ENCODE measurements at regions not wholly inside any gene's neighbourhood (a gene's known extent, or its start where the extent isn't known, plus 50 kb on each side); places are given as distances from the start of the nearest gene placed in this dataset.
"Not testable (repeated sequence)": the region's sequence is repeated elsewhere in the genome, so short reads cannot be mapped to it uniquely, and the experiment has no call there.

DNA sequence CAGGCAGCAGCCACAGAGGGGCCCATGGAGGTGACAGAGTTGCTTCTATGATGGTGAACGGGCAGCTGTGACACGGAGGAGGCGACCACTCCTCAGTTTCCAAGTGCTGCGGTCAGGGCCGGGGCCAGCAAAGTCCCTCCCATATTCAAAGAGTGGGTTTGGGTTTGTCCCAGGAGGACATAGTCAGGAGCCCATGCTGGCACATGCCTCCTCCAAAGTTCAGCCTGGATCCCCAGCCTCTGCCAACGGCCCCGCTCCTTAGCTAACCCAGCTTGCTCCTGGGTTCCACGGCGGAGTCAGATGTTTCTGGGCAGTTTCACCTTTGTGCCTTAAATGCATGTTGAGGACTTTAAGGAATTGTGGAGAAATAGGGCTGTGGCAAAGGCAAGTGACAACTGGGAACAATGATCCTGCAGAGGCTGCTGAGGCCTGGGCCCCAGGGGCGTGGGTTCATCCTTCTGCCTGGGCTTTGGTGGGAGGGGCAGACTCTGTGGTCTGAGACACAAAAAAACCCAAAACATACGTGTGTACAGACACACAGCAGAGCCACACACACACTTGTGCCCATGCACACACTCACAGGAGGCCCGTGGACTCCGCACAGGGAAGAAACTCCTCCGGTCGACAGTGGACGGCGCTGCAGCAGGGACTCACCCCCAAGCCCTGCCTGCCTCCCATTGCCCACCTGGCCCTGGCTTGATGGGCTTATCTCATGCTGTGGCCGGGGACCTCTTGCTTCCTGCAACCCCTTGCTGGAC is 399.4 kb downstream of the TMEM121 start:
- no peak for DNase-seq

DNA sequence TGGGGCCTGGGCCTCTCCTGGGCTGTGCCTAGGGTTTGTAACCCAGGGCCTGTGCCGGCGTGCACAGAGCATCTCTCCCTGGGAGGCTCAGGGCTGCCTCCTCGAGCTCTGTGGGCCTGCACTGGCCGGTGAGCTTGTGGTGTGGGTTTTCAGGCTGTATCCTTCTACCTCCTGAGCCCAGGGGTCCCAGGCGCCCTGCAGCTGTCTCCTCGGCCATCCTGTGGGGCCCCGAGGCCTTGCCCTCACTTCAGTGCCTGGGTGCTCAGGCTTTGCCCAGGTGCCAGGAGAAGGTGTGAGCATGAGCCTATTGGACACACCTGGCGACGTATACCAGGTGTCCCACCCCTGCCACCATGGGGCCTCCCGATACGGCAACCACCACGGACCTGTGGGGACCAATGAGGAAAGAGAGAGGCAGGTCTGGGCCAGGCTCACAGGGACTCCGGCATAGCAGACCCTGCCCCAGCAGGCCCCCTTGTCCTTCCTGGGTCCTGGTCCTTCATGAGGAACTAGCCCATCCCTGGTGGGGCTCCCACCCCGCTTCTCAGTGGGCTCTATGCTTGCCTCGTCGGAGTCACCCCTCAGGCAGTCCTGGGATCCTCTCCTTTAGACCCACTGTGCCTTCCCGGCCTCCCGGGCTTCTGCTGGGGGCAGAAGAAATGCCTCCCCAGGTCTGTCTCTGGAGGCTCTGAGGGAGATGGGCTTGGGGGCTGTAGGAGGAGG is 400.2 kb downstream of the TMEM121 start:
- no peak for DNase-seq

GRCh38 chr14:105927096-105928060 is 401.0 kb downstream of the TMEM121 start:
- no peak for DNase-seq

- DNase-seq, result not testable (repeated sequence)
These were observed 402.1 kb downstream of the TMEM121 start for GRCh38 chr14:105928171-105929111.

GRCh38 chr14:105929327-105930081 is 403.1 kb downstream of the TMEM121 start:
- no peak for DNase-seq

DNA sequence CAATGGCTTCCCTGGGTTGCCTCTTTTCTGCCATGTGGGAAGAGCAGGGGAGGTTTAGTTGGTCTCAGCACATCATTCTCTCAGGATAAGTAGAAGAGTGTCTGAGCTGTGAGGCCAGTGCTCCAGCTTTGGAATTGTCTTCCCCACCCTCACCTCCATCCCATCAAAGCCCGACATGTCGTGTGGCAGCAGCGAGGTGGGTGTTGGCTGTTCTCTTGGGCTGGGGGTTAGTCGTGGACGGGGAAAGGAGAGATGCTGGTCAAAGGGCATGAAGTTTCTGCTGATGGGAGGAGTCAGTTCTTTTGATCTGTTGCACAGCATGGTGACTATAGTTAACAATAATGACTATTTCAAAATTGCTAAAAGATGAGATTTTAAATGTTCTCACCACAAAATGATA is 404.2 kb downstream of the TMEM121 start:
- DNase-seq, result no peak

GRCh38 chr14:105931808-105932483 is 405.6 kb downstream of the TMEM121 start:
- DNase-seq, result peak; percentile 33

- DNase-seq, result no peak
These were observed 406.9 kb downstream of the TMEM121 start for GRCh38 chr14:105933238-105933637.

- DNase-seq, result no peak
These were observed 409.0 kb downstream of the TMEM121 start for GRCh38 chr14:105935384-105935783.

GRCh38 chr14:105937253-105938054 is 411.1 kb downstream of the TMEM121 start:
- DNase-seq, result no peak

DNA sequence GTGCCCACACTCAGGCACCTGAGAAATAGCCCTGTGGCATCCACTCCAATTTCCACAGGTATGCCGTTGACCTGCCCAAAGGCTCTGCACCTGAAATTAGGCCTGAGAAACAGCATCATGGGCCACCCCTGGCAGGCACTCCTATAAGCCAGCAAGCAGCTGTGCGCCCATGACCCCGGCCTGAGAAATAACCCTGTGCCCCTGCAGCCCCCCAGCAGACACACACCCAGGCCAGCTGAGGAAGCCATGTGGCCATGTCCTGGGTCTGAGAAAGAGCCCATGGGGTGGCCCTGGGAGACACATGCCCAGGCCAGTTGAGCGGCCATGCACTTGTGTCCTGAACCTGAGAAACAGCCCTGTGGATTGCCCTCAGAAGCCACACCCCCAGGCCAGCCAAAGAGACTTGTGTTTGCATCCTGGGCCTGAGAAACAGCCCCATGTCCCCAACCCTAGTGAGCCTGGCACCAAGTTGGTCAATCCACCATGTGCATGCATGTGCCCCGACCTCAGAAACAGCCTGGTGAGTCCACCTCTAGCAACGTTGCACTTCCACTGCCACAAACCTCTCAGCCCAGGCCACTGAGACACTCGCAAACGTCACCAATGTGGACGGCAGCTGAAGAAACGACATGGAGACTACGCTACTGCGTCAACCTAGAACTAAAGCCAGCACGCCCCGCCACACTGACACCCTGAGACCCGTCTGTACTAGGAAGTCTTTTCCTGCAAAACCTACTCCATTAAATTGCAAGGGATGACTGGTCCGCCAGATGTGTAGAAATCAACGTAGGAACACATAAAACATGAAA is 411.9 kb downstream of the TMEM121 start:
- no peak for DNase-seq

- DNase-seq, result no peak
These were observed 412.6 kb downstream of the TMEM121 start for GRCh38 chr14:105938959-105939358.

- DNase-seq, result no peak
These were observed 413.6 kb downstream of the TMEM121 start for GRCh38 chr14:105939810-105940508.

DNA sequence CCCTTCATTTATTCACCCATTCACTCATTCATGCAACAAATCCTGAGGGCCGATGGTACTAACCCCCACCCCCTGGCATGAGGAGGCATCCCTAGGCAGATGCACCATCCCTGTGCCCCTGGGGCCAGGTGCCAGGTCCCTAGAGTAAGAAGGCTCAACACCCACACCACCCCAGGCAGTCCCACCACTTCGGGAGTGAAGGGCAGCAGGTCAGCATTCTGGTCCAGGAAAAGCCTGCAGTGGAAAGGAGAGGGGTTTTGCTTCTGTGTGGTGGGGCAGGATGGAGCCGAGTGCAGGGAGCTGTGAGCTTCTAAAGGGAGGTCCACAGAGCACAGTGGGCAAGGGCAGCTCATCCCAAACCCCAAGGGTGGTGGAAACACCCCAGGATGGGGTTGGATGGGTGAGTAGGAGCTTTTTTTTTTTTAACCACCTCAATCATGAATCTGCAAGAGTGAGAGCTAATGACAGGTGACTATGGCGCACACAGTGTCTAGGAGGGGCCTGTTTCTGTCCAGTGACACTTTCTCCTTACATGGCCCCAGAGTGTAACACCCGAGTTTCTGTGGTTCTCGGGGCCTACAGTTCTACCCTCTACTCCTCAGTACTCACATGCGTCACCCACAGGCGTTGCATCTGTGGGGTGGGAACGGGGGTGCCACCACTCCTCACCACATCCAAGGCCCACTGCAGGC is 414.3 kb downstream of the TMEM121 start:
- DNase-seq, result no peak

DNA sequence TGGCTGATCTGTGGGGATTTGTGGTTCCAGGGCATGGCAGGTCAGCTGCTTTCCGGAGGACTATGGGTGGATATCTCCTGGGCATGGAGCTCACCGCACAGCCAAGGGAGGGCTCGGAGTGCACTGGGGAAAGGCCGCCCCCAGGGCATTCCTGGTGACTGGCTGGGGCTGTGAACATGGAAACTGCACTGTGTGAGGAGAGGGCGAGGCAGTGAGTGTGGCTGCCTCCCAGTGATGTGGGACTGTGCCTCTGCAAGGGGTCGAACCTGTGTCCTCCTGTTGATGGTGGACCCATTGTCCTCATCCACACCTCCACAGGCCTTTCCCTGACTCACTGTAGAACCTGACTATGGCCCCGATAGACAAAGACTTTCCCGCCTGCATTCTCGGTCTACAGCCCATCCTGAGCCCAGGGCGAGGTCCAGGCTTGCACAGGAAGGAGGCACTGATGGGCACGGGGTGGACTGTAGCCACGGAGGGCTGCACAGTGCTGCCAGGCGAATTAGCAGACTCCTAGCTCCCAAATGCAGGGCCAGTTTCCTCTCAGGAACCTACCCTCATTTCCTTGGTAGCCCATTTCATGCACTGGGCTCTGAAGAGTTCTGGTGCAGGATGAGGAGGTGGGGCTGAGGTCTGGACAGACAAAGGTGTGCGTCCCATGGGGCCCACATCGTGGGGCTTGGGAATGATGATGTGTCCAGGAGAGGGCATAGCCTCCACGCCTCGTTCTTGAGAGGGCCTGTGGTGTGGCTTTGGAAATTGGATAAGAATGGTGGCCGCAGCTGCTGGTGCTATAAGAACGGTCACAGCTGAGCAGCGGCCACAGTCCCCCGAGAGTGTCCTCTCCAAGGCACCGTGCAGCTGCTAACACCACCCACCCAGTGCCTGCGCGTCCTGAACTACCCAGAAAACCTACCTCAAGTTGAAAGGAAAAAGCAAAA is 415.1 kb downstream of the TMEM121 start:
- no peak for DNase-seq

GRCh38 chr14:105942725-105943124 is 416.3 kb downstream of the TMEM121 start:
- not testable (repeated sequence) for DNase-seq

Data from NCI-H2171 (cell line).